ENCODE measurements at regions not wholly inside any gene's neighbourhood (a gene's known extent, or its start where the extent isn't known, plus 50 kb on each side); places are given as distances from the start of the nearest gene placed in this dataset.

- H3K4me1 ChIP-seq (replicated peaks in 1 of 2), result peaks cover 13 to 20% of the 10 kb centered on the region in 2 donors
- in situ Hi-C loops (cut with MboI; ENCODE audit: low pct_unique_long_range_greater_than_20kb in 2 of 9, low sequenced_read_pairs in 9 of 9, unreplicated experiment in 9 of 9), result no loop called here
- H3K27ac ChIP-seq, result no peak overlapping the region
- WGBS, 10 experiments, result 36 to 100% (median 85%) methylated on average over 1 of the region's 1 CpG; no CpG with 5 or more reads in 2 of the 10 experiments
- H3K4me3 ChIP-seq, result no peak overlapping the region
- ATAC-seq (replicated peaks in 6 of 8), result no peak
Observed at GRCh38 chr5:77948476-77948875, 172.3 kb upstream of the TBCA start.

GRCh38 chr5:77947041-77947428 is 170.9 kb upstream of the TBCA start:
- in situ Hi-C loops (cut with MboI; ENCODE audit: low pct_unique_long_range_greater_than_20kb in 2 of 9, low sequenced_read_pairs in 9 of 9, unreplicated experiment in 9 of 9), result no loop called here
- ATAC-seq (replicated peaks in 6 of 8), result no peak
- no peak overlapping the region for H3K4me3 ChIP-seq
- H3K27ac ChIP-seq, result no peak overlapping the region
- peaks cover 13 to 20% of the 10 kb centered on the region in 2 donors for H3K4me1 ChIP-seq (replicated peaks in 1 of 2)
- 35 to 93% (median 77%) methylated on average over 3 to 7 of the region's 7 CpGs; no CpG with 5 or more reads in 1 of the 10 experiments for WGBS, 10 experiments

GRCh38 chr5:77946381-77947040 is 170.4 kb upstream of the TBCA start:
- in situ Hi-C loops (cut with MboI; ENCODE audit: low pct_unique_long_range_greater_than_20kb in 2 of 9, low sequenced_read_pairs in 9 of 9, unreplicated experiment in 9 of 9), result no loop called here
- Histone ChIP-seq H3K4me3 (no peak overlapping the region), H3K4me1 (replicated peaks in 1 of 2) (peaks cover 13 to 20% of the 10 kb centered on the region in 2 donors), H3K27ac (no peak overlapping the region)
- WGBS, 10 experiments, result 0 to 90% (median 44%) methylated on average over 1 to 4 of the region's 4 CpGs
- ATAC-seq (replicated peaks in 6 of 8), result peak in 5 of 8 experiments; percentile 17 to 82 (median 28)

- in situ Hi-C loops (cut with MboI; ENCODE audit: low pct_unique_long_range_greater_than_20kb in 2 of 9, low sequenced_read_pairs in 9 of 9, unreplicated experiment in 9 of 9), result no loop called here
- H3K4me3 ChIP-seq, result no peak overlapping the region
- peak in 3 of 8 experiments; percentile 28 to 68 (median 43) for ATAC-seq (replicated peaks in 6 of 8)
- 17 to 55% (median 33%) methylated on average over 1 to 3 of the region's 3 CpGs; no CpG with 5 or more reads in 4 of the 10 experiments for WGBS, 10 experiments
- H3K4me1 ChIP-seq (replicated peaks in 1 of 2), result peaks cover 13 to 20% of the 10 kb centered on the region in 2 donors
- no peak overlapping the region for H3K27ac ChIP-seq
Observed at GRCh38 chr5:77945874-77946273, 169.7 kb upstream of the TBCA start.

GRCh38 chr5:77944757-77945340 is 168.7 kb upstream of the TBCA start:
- in situ Hi-C loops (cut with MboI; ENCODE audit: low pct_unique_long_range_greater_than_20kb in 2 of 9, low sequenced_read_pairs in 9 of 9, unreplicated experiment in 9 of 9), result no loop called here
- ATAC-seq (replicated peaks in 6 of 8), result no peak
- peaks cover 13 to 20% of the 10 kb centered on the region in 2 donors for H3K4me1 ChIP-seq (replicated peaks in 1 of 2)
- WGBS, 10 experiments, result 78 to 100% (median 93%) methylated on average over 1 to 3 of the region's 3 CpGs
- H3K27ac ChIP-seq, result no peak overlapping the region
- H3K4me3 ChIP-seq, result no peak overlapping the region

GRCh38 chr5:77943851-77944250 is 167.7 kb upstream of the TBCA start:
- ATAC-seq (replicated peaks in 6 of 8), result no peak
- Histone ChIP-seq H3K27ac (no peak overlapping the region), H3K4me3 (no peak overlapping the region), H3K4me1 (replicated peaks in 1 of 2) (peaks cover 13 to 20% of the 10 kb centered on the region in 2 donors)
- WGBS, 10 experiments, result 40 to 70% (median 54%) methylated on average over 1 to 2 of the region's 2 CpGs; no CpG with 5 or more reads in 2 of the 10 experiments
- in situ Hi-C loops (cut with MboI; ENCODE audit: low pct_unique_long_range_greater_than_20kb in 2 of 9, low sequenced_read_pairs in 9 of 9, unreplicated experiment in 9 of 9), result no loop called here

- peaks cover 13 to 20% of the 10 kb centered on the region in 2 donors for H3K4me1 ChIP-seq (replicated peaks in 1 of 2)
- WGBS, 10 experiments, result 29 to 100% (median 77%) methylated on average over 2 to 9 of the region's 10 CpGs; no CpG with 5 or more reads in 1 of the 10 experiments
- in situ Hi-C loops (cut with MboI; ENCODE audit: low pct_unique_long_range_greater_than_20kb in 2 of 9, low sequenced_read_pairs in 9 of 9, unreplicated experiment in 9 of 9), result no loop called here
- no peak for ATAC-seq (replicated peaks in 6 of 8)
- H3K27ac ChIP-seq, result no peak overlapping the region
- no peak overlapping the region for H3K4me3 ChIP-seq
Observed at GRCh38 chr5:77942578-77943239, 166.6 kb upstream of the TBCA start.

GRCh38 chr5:77937015-77937908 is 161.1 kb upstream of the TBCA start:
- WGBS, 10 experiments, result 39 to 88% (median 72%) methylated on average over 1 to 5 of the region's 6 CpGs
- Histone ChIP-seq H3K4me1 (replicated peaks in 1 of 2) (peaks cover 3 to 6% of the 10 kb centered on the region in 2 donors), H3K27ac (no peak overlapping the region), H3K4me3 (no peak overlapping the region)
- no peak for ATAC-seq (replicated peaks in 6 of 8)
- in situ Hi-C loops (cut with MboI; ENCODE audit: low pct_unique_long_range_greater_than_20kb in 2 of 9, low sequenced_read_pairs in 9 of 9, unreplicated experiment in 9 of 9), result no loop called here

GRCh38 chr5:77936365-77936693 is 160.2 kb upstream of the TBCA start:
- in situ Hi-C loops (cut with MboI; ENCODE audit: low pct_unique_long_range_greater_than_20kb in 2 of 9, low sequenced_read_pairs in 9 of 9, unreplicated experiment in 9 of 9), result no loop called here
- no peak for ATAC-seq (replicated peaks in 6 of 8)
- peaks cover 3 to 6% of the 10 kb centered on the region in 2 donors for H3K4me1 ChIP-seq (replicated peaks in 1 of 2)

GRCh38 chr5:77935506-77936364 is 159.6 kb upstream of the TBCA start:
- in situ Hi-C loops (cut with MboI; ENCODE audit: low pct_unique_long_range_greater_than_20kb in 2 of 9, low sequenced_read_pairs in 9 of 9, unreplicated experiment in 9 of 9), result no loop called here
- H3K27ac ChIP-seq, result no peak overlapping the region
- peak in 4 of 8 experiments; percentile 53 to 79 (median 65) for ATAC-seq (replicated peaks in 6 of 8)
- H3K4me3 ChIP-seq, result no peak overlapping the region
- H3K4me1 ChIP-seq (replicated peaks in 1 of 2), result peaks cover 3 to 6% of the 10 kb centered on the region in 2 donors
- 20 to 94% (median 81%) methylated on average over 2 to 11 of the region's 11 CpGs for WGBS, 10 experiments

More at GRCh38 chr5:77936365-77936693, 160.2 kb upstream of the TBCA start:
- WGBS, 10 experiments, result 20 to 100% (median 84%) methylated on average over 1 to 3 of the region's 3 CpGs; no CpG with 5 or more reads in 4 of the 10 experiments
- Histone ChIP-seq H3K27ac (no peak overlapping the region), H3K4me3 (no peak overlapping the region)

GRCh38 chr5:77928776-77929300 is 152.7 kb upstream of the TBCA start:
- Histone ChIP-seq H3K4me1 (replicated peaks in 1 of 2) (no peaks in the 10 kb centered on the region), H3K27ac (no peak overlapping the region), H3K4me3 (no peak overlapping the region)
- in situ Hi-C loops (cut with MboI; ENCODE audit: low pct_unique_long_range_greater_than_20kb in 2 of 9, low sequenced_read_pairs in 9 of 9, unreplicated experiment in 9 of 9), result no loop called here
- no peak for ATAC-seq (replicated peaks in 6 of 8)
- WGBS, 10 experiments, result 56 to 92% (median 75%) methylated on average over 2 to 9 of the region's 9 CpGs

- 20 to 100% (median 50%) methylated on average over 1 of the region's 1 CpG; no CpG with 5 or more reads in 5 of the 10 experiments for WGBS, 10 experiments
- Histone ChIP-seq H3K4me1 (replicated peaks in 1 of 2) (no peaks in the 10 kb centered on the region), H3K27ac (no peak overlapping the region), H3K4me3 (no peak overlapping the region)
- no peak for ATAC-seq (replicated peaks in 6 of 8)
- in situ Hi-C loops (cut with MboI; ENCODE audit: low pct_unique_long_range_greater_than_20kb in 2 of 9, low sequenced_read_pairs in 9 of 9, unreplicated experiment in 9 of 9), result no loop called here
Observed at GRCh38 chr5:77926337-77926736, 150.2 kb upstream of the TBCA start.

Measured in motor neuron (in vitro differentiated cells).